GM12891 (cell line): ENCODE measurements at regions not wholly inside any gene's neighbourhood (a gene's known extent, or its start where the extent isn't known, plus 50 kb on each side); places are given as distances from the start of the nearest gene placed in this dataset.

Source experiments
- POLR2A ChIP-seq: IDR thresholded peaks from 2 replicates; pipeline ENCODE4 v1.6.1; 2011; ENCODE audit warnings: low read depth, low read length, control low read depth
- POLR2AphosphoS5 ChIP-seq: IDR thresholded peaks from 2 replicates; pipeline ENCODE4 v1.6.1; 2011; ENCODE audit warnings: low read depth, low read length, control low read depth

- TF ChIP-seq POLR2A (no peak), POLR2AphosphoS5 (no peak)
These were observed 606.0 kb upstream of the LCORL start for GRCh38 chr4:18627447-18628005.
